Esophagus squamous epithelium (tissue), 4 donors: ENCODE measurements at regions not wholly inside any gene's neighbourhood (a gene's known extent, or its start where the extent isn't known, plus 50 kb on each side); places are given as distances from the start of the nearest gene placed in this dataset.

Experiments
- CTCF ChIP-seq, 6 experiments: fragments of 450-650 bp in 4 of 6; fragments of 200-600 bp in 2 of 6; sonication (generic) in 2 of 6; IDR thresholded peaks; one replicate each; pipeline ENCODE4 v1.5.1; 2016 to 2019; ENCODE audit warnings: antibody characterized with exemption in 6 of 6, mild to moderate bottlenecking in 4 of 6, moderate library complexity in 4 of 6
- POLR2A ChIP-seq, 4 donors: fragments of 450-650 bp; IDR thresholded peaks; one replicate each; pipeline ENCODE4 v1.6.1; 2017; ENCODE audit warnings: antibody characterized with exemption in 4 of 4, mild to moderate bottlenecking in 4 of 4, moderate library complexity in 3 of 4

GRCh38 chr21:16287046-16287445, 557.3 kb downstream of the USP25 start:
- TF ChIP-seq POLR2A (IDR thresholded peaks at IDR 0.05) (no peak), CTCF (IDR thresholded peaks at IDR 0.05) (no peak)
